Astrocyte (in vitro differentiated cells and primary cell): ENCODE measurements at regions not wholly inside any gene's neighbourhood (a gene's known extent, or its start where the extent isn't known, plus 50 kb on each side); places are given as distances from the start of the nearest gene placed in this dataset.

Experiments used
- CTCF ChIP-seq: IDR thresholded peaks from 2 replicates; pipeline ENCODE4 v1.5.1; 2011; ENCODE audit warnings: low read depth, mild to moderate bottlenecking, inconsistent platforms, low read length, moderate library complexity; ENCODE audit not compliant: insufficient read depth
- EZH2 ChIP-seq: IDR thresholded peaks from 2 replicates; pipeline ENCODE4 v1.6.1; 2012; ENCODE audit warnings: mild to moderate bottlenecking, low read length, inconsistent platforms; ENCODE audit not compliant: insufficient read depth

GRCh38 chr1:177809819-177810218, 160.0 kb downstream of the SEC16B start:
- TF ChIP-seq EZH2 (no peak), CTCF (no peak)
